ENCODE measurements at regions not wholly inside any gene's neighbourhood (a gene's known extent, or its start where the extent isn't known, plus 50 kb on each side); places are given as distances from the start of the nearest gene placed in this dataset.
"Not testable (repeated sequence)": the region's sequence is repeated elsewhere in the genome, so short reads cannot be mapped to it uniquely, and the experiment has no call there.

DNA sequence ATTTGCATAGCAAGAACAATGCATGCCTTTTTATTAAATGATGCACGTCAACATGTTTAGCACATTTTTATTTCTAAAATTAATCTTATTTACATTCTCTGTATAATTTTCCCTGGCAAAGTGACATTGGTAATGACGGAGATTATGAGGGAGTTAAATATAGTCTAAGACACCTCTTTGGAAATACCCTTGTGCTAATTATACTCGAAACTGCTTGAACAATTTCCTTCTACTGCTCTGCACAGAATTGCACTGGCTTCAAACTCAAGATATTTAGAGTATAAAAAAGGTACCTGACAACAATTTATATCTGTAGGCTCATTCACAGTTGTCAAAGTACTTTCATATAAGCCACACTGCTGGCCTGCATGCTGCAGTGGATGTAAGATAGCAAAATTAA lies 602.7 kb downstream of the NXPH1 start:
- TF ChIP-seq RAD21 (conservative IDR thresholded peaks at IDR 0.05) (no peak), EP300 (conservative IDR thresholded peaks at IDR 0.05; ENCODE audit: poor library complexity, severe bottlenecking) (no peak)
- TF ChIP-seq, protein P1, sequence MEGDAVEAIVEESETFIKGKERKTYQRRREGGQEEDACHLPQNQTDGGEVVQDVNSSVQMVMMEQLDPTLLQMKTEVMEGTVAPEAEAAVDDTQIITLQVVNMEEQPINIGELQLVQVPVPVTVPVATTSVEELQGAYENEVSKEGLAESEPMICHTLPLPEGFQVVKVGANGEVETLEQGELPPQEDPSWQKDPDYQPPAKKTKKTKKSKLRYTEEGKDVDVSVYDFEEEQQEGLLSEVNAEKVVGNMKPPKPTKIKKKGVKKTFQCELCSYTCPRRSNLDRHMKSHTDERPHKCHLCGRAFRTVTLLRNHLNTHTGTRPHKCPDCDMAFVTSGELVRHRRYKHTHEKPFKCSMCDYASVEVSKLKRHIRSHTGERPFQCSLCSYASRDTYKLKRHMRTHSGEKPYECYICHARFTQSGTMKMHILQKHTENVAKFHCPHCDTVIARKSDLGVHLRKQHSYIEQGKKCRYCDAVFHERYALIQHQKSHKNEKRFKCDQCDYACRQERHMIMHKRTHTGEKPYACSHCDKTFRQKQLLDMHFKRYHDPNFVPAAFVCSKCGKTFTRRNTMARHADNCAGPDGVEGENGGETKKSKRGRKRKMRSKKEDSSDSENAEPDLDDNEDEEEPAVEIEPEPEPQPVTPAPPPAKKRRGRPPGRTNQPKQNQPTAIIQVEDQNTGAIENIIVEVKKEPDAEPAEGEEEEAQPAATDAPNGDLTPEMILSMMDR (IDR thresholded peaks at IDR 0.05; ENCODE audit: poor library complexity, severe bottlenecking): no peak
- H3K9me3 ChIP-seq (ENCODE audit: low read length): no peaks in the 10 kb centered on the region
- no peaks in the 10 kb centered on the region for H4K20me1 ChIP-seq (ENCODE audit: insufficient read depth)
- no peaks in the 10 kb centered on the region for H3K27me3 ChIP-seq (ENCODE audit: insufficient read depth, low read depth, low read length)
- no peak overlapping the region for H2AFZ ChIP-seq (ENCODE audit: low read depth, low read length)
- H3K79me2 ChIP-seq (replicated peaks; ENCODE audit: insufficient read depth, low read length): no peaks in the 10 kb centered on the region
- no peaks in the 10 kb centered on the region for H3F3A ChIP-seq (ENCODE audit: insufficient read depth, low read length, poor library complexity, severe bottlenecking)
- H3K27ac ChIP-seq (ENCODE audit: low read length): no peak overlapping the region
- no peak overlapping the region for H3K9ac ChIP-seq (ENCODE audit: low read length)
- no peak overlapping the region for H3K4me3 ChIP-seq (ENCODE audit: low read length)
- no peak overlapping the region for H3K4me2 ChIP-seq (ENCODE audit: low read length)
- H3K9me2 ChIP-seq (ENCODE audit: insufficient read depth, low read length): no peaks in the 10 kb centered on the region
- no peaks in the 10 kb centered on the region for H3K36me3 ChIP-seq (ENCODE audit: insufficient read depth, low read length)

DNA sequence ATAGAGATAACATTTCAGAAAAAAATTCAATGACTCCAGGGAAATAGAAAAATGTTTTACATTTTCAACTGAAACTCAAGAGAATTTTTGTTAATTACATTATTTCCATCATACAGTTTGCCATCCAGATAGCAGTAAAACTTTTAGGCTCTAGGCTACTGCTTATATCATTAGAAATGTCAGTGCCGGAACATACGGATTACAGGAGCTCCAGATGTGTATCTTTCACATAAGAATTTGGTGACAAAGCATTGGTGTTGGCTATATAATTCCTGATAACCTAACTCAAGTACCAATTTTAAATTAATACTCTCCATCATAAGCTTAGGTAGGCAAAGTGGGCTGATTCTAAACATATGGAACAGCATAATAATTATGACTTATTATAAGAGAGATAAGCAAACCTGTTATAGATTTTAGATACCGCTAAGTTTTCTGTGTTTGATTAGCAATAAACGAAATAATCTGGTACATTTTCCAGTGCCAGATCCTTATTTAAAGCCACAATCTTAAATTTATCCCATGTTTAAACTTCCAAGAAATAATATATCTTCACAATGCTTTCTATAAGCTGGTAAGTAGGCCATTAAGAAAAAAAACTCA lies 637.9 kb downstream of the NXPH1 start:
- Histone ChIP-seq H3K4me2 (ENCODE audit: low read length) (no peak overlapping the region), H3K27ac (ENCODE audit: low read length) (no peak overlapping the region), H3K4me3 (ENCODE audit: low read length) (no peak overlapping the region), H3K27me3 (ENCODE audit: insufficient read depth, low read depth, low read length) (no peaks in the 10 kb centered on the region), H3K9ac (ENCODE audit: low read length) (no peak overlapping the region), H3K9me3 (ENCODE audit: low read length) (no peaks in the 10 kb centered on the region), H2AFZ (ENCODE audit: low read depth, low read length) (no peak overlapping the region), H3K36me3 (ENCODE audit: insufficient read depth, low read length) (no peaks in the 10 kb centered on the region), H3K79me2 (replicated peaks; ENCODE audit: insufficient read depth, low read length) (no peaks in the 10 kb centered on the region), H3F3A (ENCODE audit: insufficient read depth, low read length, poor library complexity, severe bottlenecking) (no peaks in the 10 kb centered on the region), H3K9me2 (ENCODE audit: insufficient read depth, low read length) (no peaks in the 10 kb centered on the region), H4K20me1 (ENCODE audit: insufficient read depth) (no peaks in the 10 kb centered on the region)
- TF ChIP-seq POLR2AphosphoS5 (IDR thresholded peaks at IDR 0.05) (no peak), TAF1 (IDR thresholded peaks at IDR 0.05; ENCODE audit: low read depth) (no peak), RAD21 (conservative IDR thresholded peaks at IDR 0.05) (no peak), SMC3 (conservative IDR thresholded peaks at IDR 0.05; ENCODE audit: poor library complexity) (no peak), EP300 (conservative IDR thresholded peaks at IDR 0.05; ENCODE audit: poor library complexity, severe bottlenecking) (no peak), MXI1 (conservative IDR thresholded peaks at IDR 0.05; ENCODE audit: poor library complexity, severe bottlenecking) (no peak), EZH2 (IDR thresholded peaks at IDR 0.05; ENCODE audit: borderline replicate concordance, insufficient read depth, low read length, poor library complexity, severe bottlenecking) (no peak)
- TF ChIP-seq, protein P2, sequence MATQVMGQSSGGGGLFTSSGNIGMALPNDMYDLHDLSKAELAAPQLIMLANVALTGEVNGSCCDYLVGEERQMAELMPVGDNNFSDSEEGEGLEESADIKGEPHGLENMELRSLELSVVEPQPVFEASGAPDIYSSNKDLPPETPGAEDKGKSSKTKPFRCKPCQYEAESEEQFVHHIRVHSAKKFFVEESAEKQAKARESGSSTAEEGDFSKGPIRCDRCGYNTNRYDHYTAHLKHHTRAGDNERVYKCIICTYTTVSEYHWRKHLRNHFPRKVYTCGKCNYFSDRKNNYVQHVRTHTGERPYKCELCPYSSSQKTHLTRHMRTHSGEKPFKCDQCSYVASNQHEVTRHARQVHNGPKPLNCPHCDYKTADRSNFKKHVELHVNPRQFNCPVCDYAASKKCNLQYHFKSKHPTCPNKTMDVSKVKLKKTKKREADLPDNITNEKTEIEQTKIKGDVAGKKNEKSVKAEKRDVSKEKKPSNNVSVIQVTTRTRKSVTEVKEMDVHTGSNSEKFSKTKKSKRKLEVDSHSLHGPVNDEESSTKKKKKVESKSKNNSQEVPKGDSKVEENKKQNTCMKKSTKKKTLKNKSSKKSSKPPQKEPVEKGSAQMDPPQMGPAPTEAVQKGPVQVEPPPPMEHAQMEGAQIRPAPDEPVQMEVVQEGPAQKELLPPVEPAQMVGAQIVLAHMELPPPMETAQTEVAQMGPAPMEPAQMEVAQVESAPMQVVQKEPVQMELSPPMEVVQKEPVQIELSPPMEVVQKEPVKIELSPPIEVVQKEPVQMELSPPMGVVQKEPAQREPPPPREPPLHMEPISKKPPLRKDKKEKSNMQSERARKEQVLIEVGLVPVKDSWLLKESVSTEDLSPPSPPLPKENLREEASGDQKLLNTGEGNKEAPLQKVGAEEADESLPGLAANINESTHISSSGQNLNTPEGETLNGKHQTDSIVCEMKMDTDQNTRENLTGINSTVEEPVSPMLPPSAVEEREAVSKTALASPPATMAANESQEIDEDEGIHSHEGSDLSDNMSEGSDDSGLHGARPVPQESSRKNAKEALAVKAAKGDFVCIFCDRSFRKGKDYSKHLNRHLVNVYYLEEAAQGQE (IDR thresholded peaks at IDR 0.05; ENCODE audit: borderline replicate concordance): no peak
- TF ChIP-seq, protein P1 (IDR thresholded peaks at IDR 0.05; ENCODE audit: poor library complexity, severe bottlenecking): no peak

DNA sequence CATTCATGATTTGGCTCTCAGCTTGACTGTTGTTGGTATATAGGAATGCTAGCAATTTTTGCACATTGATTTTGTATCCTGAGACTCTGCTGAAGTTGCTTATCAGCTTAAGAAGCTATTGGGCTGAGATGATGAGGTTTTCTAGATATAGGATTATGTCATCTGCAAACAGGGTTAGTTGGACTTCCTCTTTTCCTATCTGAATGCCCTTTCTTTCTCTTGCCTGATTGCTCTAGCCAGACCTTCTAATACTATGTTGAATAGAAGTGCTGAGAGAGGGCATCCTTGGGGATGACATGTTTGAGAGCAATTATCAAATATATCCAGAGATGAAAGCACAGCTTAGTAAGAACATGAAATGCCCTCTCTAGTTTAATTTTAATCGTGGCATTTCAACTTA lies 642.4 kb downstream of the NXPH1 start:
- not testable (repeated sequence) for H2AFZ ChIP-seq (ENCODE audit: low read depth, low read length); H3K4me2 ChIP-seq (ENCODE audit: low read length); H3K36me3 ChIP-seq (ENCODE audit: insufficient read depth, low read length); H3K4me3 ChIP-seq (ENCODE audit: low read length); H3K9ac ChIP-seq (ENCODE audit: low read length); H3K79me2 ChIP-seq (replicated peaks; ENCODE audit: insufficient read depth, low read length); H3K27me3 ChIP-seq (ENCODE audit: insufficient read depth, low read depth, low read length); H3F3A ChIP-seq (ENCODE audit: insufficient read depth, low read length, poor library complexity, severe bottlenecking); H3K27ac ChIP-seq (ENCODE audit: low read length); H4K20me1 ChIP-seq (ENCODE audit: insufficient read depth); H3K9me3 ChIP-seq (ENCODE audit: low read length); H3K9me2 ChIP-seq (ENCODE audit: insufficient read depth, low read length)

Data from neural cell (in vitro differentiated cells).